ENCODE measurements at regions not wholly inside any gene's neighbourhood (a gene's known extent, or its start where the extent isn't known, plus 50 kb on each side); places are given as distances from the start of the nearest gene placed in this dataset.

DNA sequence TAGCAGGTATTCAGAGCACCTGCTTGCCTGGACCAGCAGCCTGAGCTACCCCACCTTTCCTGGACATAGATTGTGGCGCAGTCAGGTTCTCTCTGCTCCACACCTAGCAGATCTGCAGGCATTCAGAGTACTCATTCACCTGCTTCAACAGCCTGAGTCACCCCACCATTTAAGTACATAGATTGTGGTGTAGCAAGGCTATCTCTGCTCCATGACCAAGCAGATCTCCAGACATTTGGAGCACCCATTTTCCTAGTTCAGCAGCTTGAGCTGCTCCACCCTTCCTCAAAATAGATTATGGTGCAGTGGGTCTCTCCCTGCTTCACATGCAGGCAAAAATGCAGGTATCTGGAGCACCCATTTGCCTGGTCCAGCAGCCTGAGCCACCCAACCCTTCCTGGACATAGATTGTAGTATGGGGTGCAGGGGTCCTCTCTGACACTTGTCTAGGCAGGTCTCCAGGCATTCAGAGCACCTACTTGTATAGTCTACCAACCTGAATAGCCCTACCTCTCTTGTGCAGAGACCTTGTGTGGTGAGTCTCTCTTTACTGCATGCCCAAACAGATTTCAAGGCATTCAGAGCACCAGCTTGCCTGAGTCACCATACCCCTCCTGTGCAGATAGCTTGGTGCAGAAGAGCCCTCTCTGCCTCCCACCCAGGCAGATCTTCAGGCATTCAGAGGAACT is 466.0 kb upstream of the THBS1 start (continued):
- TF ChIP-seq CTBP2 (IDR thresholded peaks at IDR 0.05; ENCODE audit: borderline replicate concordance, insufficient read depth, insufficient read length, low read length) (no peak), BCL11A (IDR thresholded peaks at IDR 0.05; ENCODE audit: low read depth in 2 of 2, low read length in 2 of 2) (no peak), RXRA (IDR thresholded peaks at IDR 0.05; ENCODE audit: insufficient read depth, low read depth, low read length) (no peak), NRF1 (IDR thresholded peaks at IDR 0.05; ENCODE audit: low read depth, low read length) (no peak)
